ENCODE measurements at regions not wholly inside any gene's neighbourhood (a gene's known extent, or its start where the extent isn't known, plus 50 kb on each side); places are given as distances from the start of the nearest gene placed in this dataset.

GRCh38 chr11:70751142-70751734, 352.9 kb downstream of the CTTN start:
- DNase-seq, result no peak

GRCh38 chr11:70755410-70756158, 357.3 kb downstream of the CTTN start:
- DNase-seq, result peak; percentile 72

- DNase-seq, result no peak
Observed at GRCh38 chr11:70756341-70756740, 358.0 kb downstream of the CTTN start.

- no peak for DNase-seq
Observed at GRCh38 chr11:70756756-70757155, 358.4 kb downstream of the CTTN start.

- DNase-seq, result no peak
Observed at GRCh38 chr11:70757241-70757640, 358.9 kb downstream of the CTTN start.

GRCh38 chr11:70758206-70758605, 359.9 kb downstream of the CTTN start:
- no peak for DNase-seq

- no peak for DNase-seq
Observed at GRCh38 chr11:70759846-70760245, 361.5 kb downstream of the CTTN start.

GRCh38 chr11:70760416-70761020, 362.2 kb downstream of the CTTN start:
- DNase-seq, result no peak

GRCh38 chr11:70761094-70761907, 363.0 kb downstream of the CTTN start:
- DNase-seq, result no peak

GRCh38 chr11:70761908-70762337, 363.6 kb downstream of the CTTN start:
- DNase-seq, result no peak

- no peak for DNase-seq
Observed at GRCh38 chr11:70762810-70763209, 364.5 kb downstream of the CTTN start.

- DNase-seq, result no peak
Observed at GRCh38 chr11:70763606-70764005, 365.3 kb downstream of the CTTN start.

- DNase-seq, result no peak
Observed at GRCh38 chr11:70764356-70764905, 366.1 kb downstream of the CTTN start.

GRCh38 chr11:70766901-70767300, 368.6 kb downstream of the CTTN start:
- no peak for DNase-seq

- no peak for DNase-seq
Observed at GRCh38 chr11:70768346-70769095, 370.2 kb downstream of the CTTN start.

GRCh38 chr11:70769106-70769505, 370.8 kb downstream of the CTTN start:
- DNase-seq, result no peak

GRCh38 chr11:70769521-70769920, 371.2 kb downstream of the CTTN start:
- DNase-seq, result no peak

GRCh38 chr11:70771099-70771885, 373.0 kb downstream of the CTTN start:
- DNase-seq, result no peak

GRCh38 chr11:70772950-70773349, 374.6 kb downstream of the CTTN start:
- no peak for DNase-seq

GRCh38 chr11:70775386-70776075, 377.2 kb downstream of the CTTN start:
- no peak for DNase-seq

Data from COR-L47 (cell line).